Cerebellar cortex (tissue), 1 donor: ENCODE measurements at regions not wholly inside any gene's neighbourhood (a gene's known extent, or its start where the extent isn't known, plus 50 kb on each side); places are given as distances from the start of the nearest gene placed in this dataset.

ENCODE experiments used
- DNase-seq: peaks from one replicate; pipeline ENCODE4 v3.0.0-alpha.2; 2015; ENCODE audit warnings: low spot score

DNA sequence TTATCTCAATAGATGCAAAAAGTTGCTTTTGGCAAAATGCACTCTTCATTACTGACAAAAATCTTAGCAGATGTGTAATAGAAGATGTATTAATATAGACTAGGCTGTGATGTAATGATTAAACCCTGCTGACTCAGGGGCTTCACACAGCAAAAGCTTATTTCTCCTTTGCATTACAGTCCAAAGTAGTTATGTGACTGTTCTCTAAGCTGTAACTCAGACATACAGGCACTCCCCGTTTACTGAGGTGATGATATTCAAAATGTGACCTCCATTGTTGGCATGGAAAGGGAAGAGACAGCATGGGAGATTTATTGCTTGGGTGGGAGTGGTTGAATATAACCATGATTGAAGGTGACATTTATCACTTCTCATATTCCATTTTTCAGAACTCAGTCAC is 331.5 kb downstream of the SNAPC1 start:
- no peak for DNase-seq

- DNase-seq, result no peak
Observed at GRCh38 chr14:62097072-62097471, 334.9 kb downstream of the SNAPC1 start.

- no peak for DNase-seq
Observed at GRCh38 chr14:62097824-62098223, 335.6 kb downstream of the SNAPC1 start.

DNA sequence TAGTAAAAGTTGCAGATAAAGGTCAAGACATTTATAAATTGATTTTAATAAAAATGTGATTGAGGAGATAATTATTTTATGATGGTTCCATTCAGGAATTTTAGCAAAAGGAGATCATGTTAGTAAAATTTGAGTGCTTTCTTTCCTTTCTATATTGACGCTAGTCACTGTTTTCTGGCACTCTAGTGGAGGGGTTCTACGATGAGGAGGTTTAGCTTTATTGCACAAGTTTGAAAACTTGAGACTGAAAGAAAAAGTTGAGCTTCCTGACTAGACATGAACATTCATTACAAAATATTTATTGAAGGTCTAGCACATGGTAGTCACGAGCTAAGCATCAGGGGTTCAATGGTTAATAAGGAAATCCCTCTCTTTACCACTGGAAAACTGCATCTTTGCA is 336.1 kb downstream of the SNAPC1 start:
- DNase-seq, result no peak

- DNase-seq, result no peak
Observed at GRCh38 chr14:62099091-62099490, 336.9 kb downstream of the SNAPC1 start.

GRCh38 chr14:62101189-62101588 is 339.0 kb downstream of the SNAPC1 start:
- no peak for DNase-seq

DNA sequence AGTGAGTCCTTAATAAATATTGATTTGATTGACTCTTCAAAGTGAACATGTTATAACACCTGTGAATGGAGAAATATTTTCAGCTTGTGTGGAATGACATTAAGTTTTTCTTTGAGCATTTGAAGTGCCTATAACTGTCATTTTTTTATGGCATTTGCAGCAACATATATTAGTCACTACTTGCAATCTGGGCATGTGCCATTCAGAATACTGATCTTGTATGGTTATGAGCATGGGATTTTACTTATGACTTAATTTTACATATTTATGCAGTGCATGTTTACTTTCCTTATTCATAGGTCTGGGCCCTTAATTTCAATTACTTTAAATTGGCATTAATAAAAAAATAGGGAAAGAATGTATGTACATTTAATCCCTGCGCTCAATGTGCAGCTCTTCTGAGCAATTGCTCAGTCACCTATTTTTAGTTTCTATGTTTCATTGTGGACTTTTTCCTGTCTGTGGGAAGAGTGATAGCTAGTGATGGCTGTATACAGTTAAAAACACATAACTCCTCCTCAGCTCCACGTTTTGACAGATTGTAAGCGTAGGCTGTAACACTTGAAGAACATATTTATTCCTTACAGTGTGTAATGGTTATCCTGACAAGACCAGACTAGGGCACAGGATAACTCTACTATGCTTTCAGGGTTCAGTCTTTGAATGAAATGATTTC is 339.6 kb downstream of the SNAPC1 start:
- no peak for DNase-seq

- no peak for DNase-seq
Observed at GRCh38 chr14:62102349-62102725, 340.1 kb downstream of the SNAPC1 start.

DNA sequence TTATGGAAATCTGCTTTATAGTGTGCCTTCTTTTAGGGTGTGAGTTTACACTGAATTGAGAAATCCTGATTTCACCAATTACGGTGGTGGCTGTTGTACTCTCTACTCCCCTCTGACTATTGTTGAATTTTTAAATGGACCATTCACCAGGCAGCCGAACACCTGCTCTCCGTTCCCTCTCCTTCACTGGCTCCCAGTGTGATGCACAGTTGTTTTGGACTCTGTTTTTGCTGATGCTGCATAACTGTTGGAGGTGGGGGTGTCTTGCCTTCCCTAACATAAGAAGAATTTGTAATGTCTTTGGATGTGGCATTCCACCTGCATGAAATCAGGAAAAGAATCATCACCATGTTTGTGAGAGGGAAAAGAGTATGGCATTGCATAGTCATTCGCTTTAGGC is 341.2 kb downstream of the SNAPC1 start:
- DNase-seq, result no peak

DNA sequence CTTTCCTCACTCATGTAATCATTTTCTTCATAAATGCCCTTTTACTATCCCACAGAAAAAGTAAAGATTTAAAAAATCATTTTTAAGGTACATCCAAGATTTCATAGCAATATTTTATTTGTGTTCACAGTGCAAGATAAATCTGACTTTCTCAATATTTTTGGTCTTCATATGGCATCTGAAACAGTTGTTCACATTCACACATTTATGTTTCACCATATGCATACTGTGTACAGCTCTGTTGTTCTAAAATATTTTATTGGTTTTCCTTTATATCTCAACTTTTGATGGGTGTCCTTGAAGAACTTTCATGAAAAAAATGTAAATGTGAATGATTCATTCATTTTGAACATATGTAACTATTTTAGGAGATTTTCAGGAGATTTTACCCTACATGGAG is 348.7 kb downstream of the SNAPC1 start:
- no peak for DNase-seq

DNA sequence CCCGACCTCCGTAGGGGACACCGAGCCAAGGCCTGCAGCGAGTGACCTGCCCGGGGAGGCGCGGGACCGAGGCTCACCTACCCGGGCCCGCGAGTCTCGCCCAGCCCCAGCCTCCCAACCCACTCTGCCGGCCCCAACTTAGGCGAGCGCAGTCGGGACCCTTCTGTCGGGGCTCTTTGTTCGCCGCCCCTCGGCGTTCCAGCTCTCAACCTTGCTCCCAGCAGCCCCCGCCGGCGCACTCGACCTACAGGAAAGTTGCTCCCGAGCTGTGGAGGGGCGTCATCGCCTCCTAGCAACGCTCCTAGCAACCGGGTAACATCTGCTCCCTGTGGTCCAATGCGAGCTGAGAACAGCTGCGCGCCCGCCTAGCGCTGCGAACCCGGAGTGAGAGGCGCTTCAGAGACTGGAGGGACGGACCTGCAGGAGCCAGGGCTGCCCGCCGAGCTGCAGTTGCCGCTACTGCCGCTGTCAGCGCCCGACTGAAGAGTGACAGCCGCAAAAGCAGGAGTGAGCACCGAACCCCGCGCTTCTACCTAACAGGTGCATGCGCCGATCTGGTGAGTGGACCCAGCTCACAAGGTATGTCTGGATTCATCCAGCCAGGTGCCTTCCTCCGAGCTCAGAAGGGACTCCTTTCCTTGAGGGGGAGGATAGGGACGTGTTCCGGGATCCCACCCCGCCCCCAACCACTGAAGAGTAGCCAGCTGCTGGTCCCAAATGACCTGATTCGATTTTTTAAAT is 355.0 kb downstream of the SNAPC1 start:
- DNase-seq, result peak; percentile 35

DNA sequence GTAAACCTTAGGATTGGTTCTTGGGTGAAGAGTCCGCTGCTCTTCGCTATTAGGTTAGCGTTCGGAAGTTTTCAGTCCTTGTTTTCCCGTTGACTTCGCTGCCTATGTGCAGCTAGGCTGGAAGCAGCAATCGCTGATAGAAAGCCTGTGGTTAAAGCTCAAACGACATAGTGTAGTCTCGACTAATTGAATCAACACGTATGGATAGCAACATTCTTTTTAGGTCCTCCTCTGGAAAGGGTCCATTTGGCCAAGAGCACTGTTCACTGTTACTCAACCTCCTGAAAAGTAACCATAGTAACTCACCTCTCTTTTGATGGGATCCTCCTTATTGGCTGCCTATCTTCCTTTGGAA is 355.5 kb downstream of the SNAPC1 start:
- DNase-seq, result peak; percentile 47

DNA sequence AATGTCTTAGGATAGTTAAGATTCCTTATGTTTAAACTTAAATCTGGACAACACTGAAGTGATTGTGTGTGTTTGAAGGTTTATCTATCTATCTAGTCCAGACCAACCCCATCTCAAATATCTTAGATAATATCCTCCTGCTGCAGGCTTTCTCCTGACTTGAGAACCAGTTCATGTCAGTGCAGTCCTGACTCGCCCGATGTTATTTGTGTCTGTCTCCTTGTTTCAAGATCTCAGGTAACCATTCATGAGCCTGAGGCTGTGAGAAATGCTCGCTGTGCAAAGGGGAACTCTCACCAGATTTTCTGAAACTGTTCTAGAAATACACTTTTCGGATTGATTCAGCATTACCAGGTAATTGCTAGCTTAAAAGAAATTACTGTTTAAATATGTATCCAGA is 356.2 kb downstream of the SNAPC1 start:
- no peak for DNase-seq

DNA sequence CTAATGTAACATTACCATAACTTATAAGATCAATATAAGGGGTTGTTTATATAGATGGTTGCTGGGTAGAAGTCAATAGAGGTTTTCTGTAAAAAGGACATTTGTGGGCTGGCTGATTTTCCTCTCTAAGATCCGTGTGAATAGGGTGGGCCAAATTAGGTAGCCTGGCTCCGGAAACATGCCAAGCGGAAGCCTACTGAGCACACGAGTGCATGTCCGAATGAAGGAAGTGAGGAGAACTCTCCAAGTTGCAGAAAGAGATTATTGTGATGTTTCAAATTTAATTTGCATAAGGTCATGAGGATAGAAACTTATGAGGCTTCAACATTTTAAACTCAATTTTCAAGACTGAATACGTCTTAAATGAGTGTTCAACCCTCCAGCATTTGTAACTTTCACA is 356.7 kb downstream of the SNAPC1 start:
- DNase-seq, result no peak

DNA sequence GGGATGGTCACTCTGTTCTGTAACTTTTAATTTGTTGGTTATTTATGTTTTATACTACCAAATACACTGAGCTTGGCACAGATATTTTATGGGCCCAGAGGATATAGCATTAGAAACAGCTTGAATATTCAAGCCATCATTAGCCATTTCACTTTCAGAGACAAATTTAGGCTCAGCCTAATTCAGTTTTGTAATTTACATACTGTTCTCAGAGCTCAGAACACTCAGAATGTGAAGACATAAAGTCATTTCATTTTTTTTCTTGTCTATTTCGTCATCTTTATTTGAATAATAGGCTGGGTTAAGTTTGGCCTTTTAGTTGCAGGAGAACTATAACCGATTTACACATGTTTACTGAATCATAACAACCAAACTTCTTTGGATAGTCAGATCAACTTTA is 361.7 kb downstream of the SNAPC1 start:
- no peak for DNase-seq

DNA sequence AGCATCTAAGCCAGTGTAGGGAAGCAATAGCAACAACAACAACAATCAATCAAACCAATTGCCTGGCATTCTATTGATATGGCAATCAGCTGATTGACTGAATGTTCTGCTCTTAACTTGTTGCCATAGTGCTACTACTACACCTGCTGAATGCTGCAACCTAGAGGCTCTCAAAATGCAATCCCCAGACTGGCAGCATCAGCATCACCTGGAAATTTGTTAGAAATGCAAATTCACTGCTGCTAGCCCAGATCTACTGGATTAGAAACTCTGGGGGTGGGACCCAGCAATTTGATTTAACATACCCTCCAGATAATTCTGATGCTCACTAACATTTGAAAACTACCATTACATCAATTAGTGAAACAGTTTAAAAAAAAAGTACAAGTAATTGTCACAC is 363.6 kb downstream of the SNAPC1 start:
- no peak for DNase-seq

DNA sequence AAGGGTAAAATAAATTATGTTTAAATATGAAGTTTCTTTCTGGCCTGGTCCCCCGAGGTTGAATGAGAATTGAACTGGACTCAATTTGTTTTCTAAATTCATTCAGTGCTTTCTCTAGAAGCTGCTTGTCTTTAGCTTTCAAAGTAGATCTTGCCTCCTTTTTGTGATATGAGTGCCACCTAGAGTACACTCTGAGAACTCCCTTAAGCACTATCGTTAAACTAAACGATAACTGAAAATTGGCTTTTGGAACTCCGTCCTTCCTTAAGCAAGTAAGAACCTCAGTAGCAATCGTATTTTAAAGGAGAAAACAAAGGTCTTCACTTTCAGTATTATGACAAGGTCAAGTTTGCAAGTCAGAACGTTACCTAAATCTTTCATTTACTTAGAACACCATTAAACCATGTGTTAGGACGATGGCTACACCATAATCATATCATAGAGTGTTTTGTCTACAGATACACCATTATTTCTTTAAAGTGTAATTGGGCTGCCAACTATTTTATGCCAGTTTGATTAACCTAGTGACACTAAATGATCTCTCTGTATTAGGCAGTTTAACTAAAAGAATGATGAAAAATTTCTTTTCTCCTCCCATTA is 364.8 kb downstream of the SNAPC1 start:
- peak; percentile 81 for DNase-seq

DNA sequence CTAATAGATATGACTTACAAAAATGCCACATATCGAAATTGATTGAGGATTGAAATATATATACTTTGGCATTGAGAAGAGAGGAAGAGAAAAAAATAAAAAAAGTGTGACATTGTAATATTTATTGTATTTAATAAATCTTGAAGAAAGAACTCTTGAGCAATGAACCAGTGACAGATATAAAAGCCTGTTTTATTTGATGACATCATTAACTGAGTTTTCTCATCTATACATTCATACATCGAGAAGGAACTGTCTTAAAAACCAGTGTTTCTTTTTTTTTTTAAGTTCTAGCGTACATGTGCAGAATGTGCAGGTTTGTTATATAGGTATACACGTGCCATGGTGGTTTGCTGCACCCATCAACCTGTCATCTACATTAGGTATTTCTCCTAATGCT is 368.2 kb downstream of the SNAPC1 start:
- DNase-seq, result no peak

DNA sequence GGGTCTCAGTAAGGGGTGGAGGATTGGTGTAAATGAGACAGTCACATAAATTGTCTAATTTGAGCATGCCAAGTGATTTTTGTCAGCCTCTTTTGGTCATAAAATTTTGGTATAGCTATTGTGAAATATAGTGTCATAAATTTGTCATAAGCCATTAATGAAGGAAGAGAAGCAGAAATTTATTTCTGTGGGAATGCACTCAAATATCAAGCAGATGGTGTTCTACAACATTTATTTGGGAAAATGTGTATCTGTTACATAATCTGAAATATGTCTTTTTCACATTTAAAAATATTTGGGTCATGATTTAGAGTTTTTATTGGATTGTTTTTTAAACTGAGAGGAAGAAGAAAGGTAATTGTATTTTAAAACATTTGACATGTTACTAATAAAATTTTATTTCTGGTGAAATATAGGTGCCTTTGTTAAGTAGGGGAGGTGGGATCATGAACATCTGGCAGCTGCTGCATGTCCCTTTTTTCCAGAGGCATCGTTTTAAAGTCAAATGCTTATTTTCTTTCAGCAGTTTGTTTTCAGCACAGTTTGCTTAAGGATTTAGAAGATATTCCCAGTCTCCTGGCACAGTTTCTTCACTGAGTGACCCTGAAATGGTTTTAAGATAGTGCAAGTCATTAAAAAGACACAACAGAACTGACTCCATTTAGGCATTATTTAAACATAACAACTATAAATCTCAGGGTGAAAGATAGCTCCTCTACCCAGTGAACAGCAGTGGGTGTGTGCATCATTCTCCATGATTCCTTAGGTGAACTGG is 371.7 kb downstream of the SNAPC1 start:
- DNase-seq, result peak; percentile 55

- DNase-seq, result no peak
Observed at GRCh38 chr14:62138593-62138992, 376.4 kb downstream of the SNAPC1 start.

- DNase-seq, result no peak
Observed at GRCh38 chr14:62141139-62141538, 378.9 kb downstream of the SNAPC1 start.

DNA sequence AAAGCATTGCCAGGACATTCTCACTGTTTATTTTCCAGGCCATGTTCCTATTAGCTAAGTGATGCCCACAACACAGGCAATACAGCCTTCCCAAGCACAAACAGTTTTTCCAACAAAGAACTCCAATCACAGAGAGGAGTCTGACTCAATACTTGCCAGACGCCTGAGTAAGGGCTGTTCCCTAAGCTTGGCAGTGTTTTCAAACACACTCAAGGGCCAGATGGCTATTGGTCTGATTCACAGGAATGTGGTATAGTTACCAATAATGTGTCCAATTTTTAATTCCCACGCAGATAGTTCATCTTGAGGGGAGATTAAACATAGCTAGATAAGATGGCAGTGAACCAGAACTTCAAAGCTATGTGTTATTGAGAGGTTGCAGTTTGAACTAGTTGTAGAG is 381.0 kb downstream of the SNAPC1 start:
- DNase-seq, result peak; percentile 54

DNA sequence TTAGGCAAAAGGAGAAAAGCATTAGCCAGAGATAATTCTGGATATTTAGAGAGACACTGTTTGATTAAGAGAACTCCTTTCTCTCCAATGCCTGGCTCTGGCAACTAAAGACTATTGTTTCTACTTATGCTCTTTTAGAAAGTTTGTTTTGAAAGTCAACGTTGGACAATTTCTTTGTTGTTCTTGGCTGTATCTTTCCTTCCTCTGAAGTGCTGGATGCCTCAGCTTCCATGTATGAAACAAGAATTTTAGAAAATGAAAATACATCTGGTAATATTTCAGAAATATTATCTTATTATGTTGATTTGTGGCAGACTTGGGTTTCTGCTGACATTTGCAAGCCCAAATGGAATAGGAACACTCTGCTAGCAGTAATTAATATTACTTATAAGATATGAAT is 382.6 kb downstream of the SNAPC1 start:
- no peak for DNase-seq
